Nephron (organoid): ENCODE measurements at regions not wholly inside any gene's neighbourhood (a gene's known extent, or its start where the extent isn't known, plus 50 kb on each side); places are given as distances from the start of the nearest gene placed in this dataset.

ENCODE experiments used
- H3K27ac Mint-ChIP-seq, 3 experiments: 2 replicates each; pipeline ENCODE4 v1.8.0; 2020; ENCODE audit warnings: mixed read lengths in 3 of 3, mild to moderate bottlenecking in 2 of 3, moderate library complexity in 1 of 3
- H3K27me3 Mint-ChIP-seq: 2 replicates; pipeline ENCODE4 v1.8.0; 2021; ENCODE audit warnings: low read depth, mild to moderate bottlenecking, moderate library complexity, mixed read lengths
- H3K36me3 Mint-ChIP-seq: 2 replicates; pipeline ENCODE4 v1.8.0; 2020; ENCODE audit warnings: low read depth, mixed read lengths
- H3K4me1 Mint-ChIP-seq: 2 replicates; pipeline ENCODE4 v1.8.0; 2020; ENCODE audit warnings: mixed read lengths
- H3K4me3 Mint-ChIP-seq, 3 experiments: 2 replicates each; pipeline ENCODE4 v1.8.0; 2020; ENCODE audit warnings: mild to moderate bottlenecking in 3 of 3, mixed read lengths in 3 of 3, moderate library complexity in 2 of 3
- H3K9me3 Mint-ChIP-seq: 2 replicates; pipeline ENCODE4 v1.8.0; 2020; ENCODE audit warnings: mixed read lengths
- TF ChIP-seq, protein P1 (sequence below), 3 experiments: fragments of 200-600 bp; sonication (generic); IDR thresholded peaks; one replicate each; pipeline ENCODE4 v1.5.0; 2021; ENCODE audit warnings: antibody characterized with exemption in 3 of 3; ENCODE audit not compliant: unreplicated experiment in 3 of 3

GRCh38 chr10:130388746-130389145 lies 252.6 kb downstream of the GLRX3 start:
- H3K27me3 Mint-ChIP-seq: peaks cover 17% of the 10 kb centered on the region
- no peaks in the 10 kb centered on the region for H3K4me1 Mint-ChIP-seq
- H3K27ac Mint-ChIP-seq: no peak overlapping the region
- no peaks in the 10 kb centered on the region for H3K36me3 Mint-ChIP-seq
- TF ChIP-seq, protein P1, sequence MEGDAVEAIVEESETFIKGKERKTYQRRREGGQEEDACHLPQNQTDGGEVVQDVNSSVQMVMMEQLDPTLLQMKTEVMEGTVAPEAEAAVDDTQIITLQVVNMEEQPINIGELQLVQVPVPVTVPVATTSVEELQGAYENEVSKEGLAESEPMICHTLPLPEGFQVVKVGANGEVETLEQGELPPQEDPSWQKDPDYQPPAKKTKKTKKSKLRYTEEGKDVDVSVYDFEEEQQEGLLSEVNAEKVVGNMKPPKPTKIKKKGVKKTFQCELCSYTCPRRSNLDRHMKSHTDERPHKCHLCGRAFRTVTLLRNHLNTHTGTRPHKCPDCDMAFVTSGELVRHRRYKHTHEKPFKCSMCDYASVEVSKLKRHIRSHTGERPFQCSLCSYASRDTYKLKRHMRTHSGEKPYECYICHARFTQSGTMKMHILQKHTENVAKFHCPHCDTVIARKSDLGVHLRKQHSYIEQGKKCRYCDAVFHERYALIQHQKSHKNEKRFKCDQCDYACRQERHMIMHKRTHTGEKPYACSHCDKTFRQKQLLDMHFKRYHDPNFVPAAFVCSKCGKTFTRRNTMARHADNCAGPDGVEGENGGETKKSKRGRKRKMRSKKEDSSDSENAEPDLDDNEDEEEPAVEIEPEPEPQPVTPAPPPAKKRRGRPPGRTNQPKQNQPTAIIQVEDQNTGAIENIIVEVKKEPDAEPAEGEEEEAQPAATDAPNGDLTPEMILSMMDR (IDR thresholded peaks at IDR 0.05; ENCODE audit: unreplicated experiment in 3 of 3): no peak
- peaks cover 23% of the 10 kb centered on the region for H3K9me3 Mint-ChIP-seq
- no peak overlapping the region for H3K4me3 Mint-ChIP-seq

GRCh38 chr10:130389906-130390305 lies 253.7 kb downstream of the GLRX3 start:
- Mint-ChIP-seq H3K4me1 (no peaks in the 10 kb centered on the region), H3K36me3 (no peaks in the 10 kb centered on the region)

GRCh38 chr10:130392031-130392430 lies 255.8 kb downstream of the GLRX3 start:
- H3K9me3 Mint-ChIP-seq: peaks cover 37% of the 10 kb centered on the region
- H3K36me3 Mint-ChIP-seq: no peaks in the 10 kb centered on the region
- TF ChIP-seq, protein P1 (IDR thresholded peaks at IDR 0.05; ENCODE audit: unreplicated experiment in 3 of 3): no peak
- H3K27ac Mint-ChIP-seq: no peak overlapping the region
- no peak overlapping the region for H3K4me3 Mint-ChIP-seq
- H3K4me1 Mint-ChIP-seq: no peaks in the 10 kb centered on the region
- peaks cover 21% of the 10 kb centered on the region for H3K27me3 Mint-ChIP-seq

More at GRCh38 chr10:130389906-130390305, 253.7 kb downstream of the GLRX3 start:
- peaks cover 20% of the 10 kb centered on the region for H3K27me3 Mint-ChIP-seq
- peaks cover 24% of the 10 kb centered on the region for H3K9me3 Mint-ChIP-seq
- H3K4me3 Mint-ChIP-seq: no peak overlapping the region
- TF ChIP-seq, protein P1 (IDR thresholded peaks at IDR 0.05; ENCODE audit: unreplicated experiment in 3 of 3): no peak
- no peak overlapping the region for H3K27ac Mint-ChIP-seq

DNA sequence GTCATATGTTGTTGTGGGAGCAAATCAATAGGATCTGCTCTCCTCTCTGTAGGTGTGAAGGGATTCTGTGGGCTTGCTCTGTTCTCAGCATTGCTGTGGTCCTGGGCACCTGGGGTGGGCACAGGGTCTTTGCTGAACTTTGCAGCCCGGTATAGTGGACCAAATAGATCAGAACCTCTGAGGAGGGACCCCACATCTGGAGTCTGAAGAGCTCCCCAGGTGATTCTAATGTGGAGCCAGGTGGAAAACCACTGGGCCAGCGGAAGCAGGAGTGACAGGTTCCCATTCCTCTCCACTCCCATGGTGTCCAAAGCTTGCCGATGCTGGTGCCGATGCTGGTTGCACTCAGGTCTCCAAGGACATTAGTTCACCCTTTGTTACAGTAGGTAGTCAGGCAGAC lies 257.2 kb downstream of the GLRX3 start:
- H3K4me1 Mint-ChIP-seq: no peaks in the 10 kb centered on the region
- H3K27ac Mint-ChIP-seq: no peak overlapping the region
- peaks cover 38% of the 10 kb centered on the region for H3K9me3 Mint-ChIP-seq
- peaks cover 21% of the 10 kb centered on the region for H3K27me3 Mint-ChIP-seq
- H3K36me3 Mint-ChIP-seq: no peaks in the 10 kb centered on the region
- no peak overlapping the region for H3K4me3 Mint-ChIP-seq
- TF ChIP-seq, protein P1 (IDR thresholded peaks at IDR 0.05; ENCODE audit: unreplicated experiment in 3 of 3): no peak

- H3K4me3 Mint-ChIP-seq: no peak overlapping the region
Measured at GRCh38 chr10:130394832-130395231, 258.6 kb downstream of the GLRX3 start.

More at GRCh38 chr10:130394832-130395231, 258.6 kb downstream of the GLRX3 start:
- H3K4me1 Mint-ChIP-seq: no peaks in the 10 kb centered on the region
- H3K27ac Mint-ChIP-seq: no peak overlapping the region
- peaks cover 43% of the 10 kb centered on the region for H3K9me3 Mint-ChIP-seq
- H3K27me3 Mint-ChIP-seq: peaks cover 26% of the 10 kb centered on the region
- TF ChIP-seq, protein P1 (IDR thresholded peaks at IDR 0.05; ENCODE audit: unreplicated experiment in 3 of 3): no peak
- no peaks in the 10 kb centered on the region for H3K36me3 Mint-ChIP-seq
